ENCODE measurements at regions not wholly inside any gene's neighbourhood (a gene's known extent, or its start where the extent isn't known, plus 50 kb on each side); places are given as distances from the start of the nearest gene placed in this dataset.
"Not testable (repeated sequence)": the region's sequence is repeated elsewhere in the genome, so short reads cannot be mapped to it uniquely, and the experiment has no call there.

DNA sequence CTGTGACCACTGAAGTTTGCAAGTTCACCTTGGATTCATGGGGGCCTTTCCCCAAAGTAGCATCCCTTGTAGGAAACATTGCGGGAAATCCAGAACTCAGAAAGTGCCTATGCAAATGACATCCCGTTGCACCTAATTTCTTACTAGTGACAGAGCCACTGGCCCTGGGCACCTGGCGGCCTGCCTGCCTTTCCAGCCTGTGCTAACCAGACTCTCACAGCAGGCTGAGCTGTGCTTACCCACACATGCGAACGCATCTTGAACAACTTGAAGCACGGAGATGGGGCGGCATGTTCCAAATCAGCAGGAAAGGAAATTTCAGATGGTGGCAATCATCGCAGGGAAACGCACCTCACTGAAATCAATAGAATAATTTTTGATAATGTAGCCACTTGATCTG is 405.8 kb downstream of the TMEM182 start:
- in situ Hi-C loops (cut with HindIII; ENCODE audit: low sequenced_read_pairs) = no loop called here

DNA sequence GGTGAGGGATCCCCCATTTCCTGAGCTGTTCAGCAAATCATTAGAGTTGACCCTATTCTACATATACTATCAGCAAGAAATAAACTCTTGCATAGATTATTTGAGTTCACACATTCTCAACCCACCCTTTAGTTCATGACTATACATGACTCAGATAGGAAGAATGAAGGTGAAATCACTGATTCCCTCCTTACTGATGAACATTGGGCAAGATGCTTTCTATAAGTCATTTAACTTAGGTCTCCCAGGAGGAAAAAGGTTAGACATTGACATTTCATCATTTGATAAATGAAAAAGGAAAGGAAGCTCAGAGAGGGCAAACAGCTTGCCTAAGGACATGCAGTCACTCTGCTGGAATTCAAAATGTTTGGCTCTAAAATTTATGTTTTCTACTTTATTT is 408.0 kb downstream of the TMEM182 start:
- in situ Hi-C loops (cut with HindIII; ENCODE audit: low sequenced_read_pairs) = no loop called here

DNA sequence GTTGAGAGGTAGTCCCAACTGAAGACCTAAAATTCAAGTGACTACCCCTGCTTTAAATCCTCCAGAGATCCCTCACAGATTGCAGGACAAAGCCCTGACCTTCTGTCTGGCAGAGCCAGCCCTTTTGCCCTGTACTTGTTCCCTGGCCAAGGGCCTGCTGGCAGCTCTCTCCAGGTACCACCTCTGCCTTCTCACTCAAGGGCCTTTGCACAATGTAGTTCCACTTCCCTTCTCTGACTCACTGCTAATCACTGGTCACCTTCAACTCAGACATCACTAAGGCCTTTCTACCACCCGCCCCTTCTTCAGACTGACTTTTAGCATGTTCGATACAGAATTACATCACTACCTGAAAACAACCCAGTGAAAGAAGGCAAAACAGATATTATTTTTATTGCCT is 411.0 kb downstream of the TMEM182 start:
- in situ Hi-C loops (cut with HindIII; ENCODE audit: low sequenced_read_pairs) = no loop called here

- in situ Hi-C loops (cut with HindIII; ENCODE audit: low sequenced_read_pairs) = no loop called here
Observed at GRCh38 chr2:103174711-103175110, 412.9 kb downstream of the TMEM182 start.

DNA sequence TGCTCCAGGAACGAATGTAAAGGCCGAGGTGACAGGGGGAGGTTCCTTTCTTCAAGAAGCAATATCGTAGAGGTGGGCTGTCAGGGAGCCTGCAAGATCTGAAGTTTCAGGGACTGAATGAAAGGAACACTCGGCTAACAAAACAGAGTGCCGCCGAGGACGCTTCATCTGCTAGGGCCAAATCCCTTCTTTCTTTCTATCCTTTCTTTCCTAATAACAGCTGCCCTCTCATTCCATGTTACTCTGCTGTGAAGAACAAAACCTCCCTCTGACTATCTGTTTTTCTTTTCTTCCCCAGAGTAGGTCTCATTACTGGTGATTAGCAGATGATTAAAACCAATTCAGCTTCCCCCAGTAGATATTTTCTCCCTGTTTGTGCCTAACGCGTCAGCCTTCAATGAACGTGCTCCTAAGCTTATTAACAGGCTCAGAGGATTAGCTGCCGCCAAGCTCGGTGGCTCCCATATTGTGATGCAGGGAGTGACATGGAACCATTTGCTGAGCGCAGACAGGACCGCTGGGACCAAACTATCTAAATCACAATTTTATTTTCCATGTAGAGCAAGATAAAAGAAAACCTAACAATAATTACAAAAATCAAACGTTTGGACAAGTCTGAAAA is 414.6 kb downstream of the TMEM182 start:
- in situ Hi-C loops (cut with HindIII; ENCODE audit: low sequenced_read_pairs) = no loop called here

DNA sequence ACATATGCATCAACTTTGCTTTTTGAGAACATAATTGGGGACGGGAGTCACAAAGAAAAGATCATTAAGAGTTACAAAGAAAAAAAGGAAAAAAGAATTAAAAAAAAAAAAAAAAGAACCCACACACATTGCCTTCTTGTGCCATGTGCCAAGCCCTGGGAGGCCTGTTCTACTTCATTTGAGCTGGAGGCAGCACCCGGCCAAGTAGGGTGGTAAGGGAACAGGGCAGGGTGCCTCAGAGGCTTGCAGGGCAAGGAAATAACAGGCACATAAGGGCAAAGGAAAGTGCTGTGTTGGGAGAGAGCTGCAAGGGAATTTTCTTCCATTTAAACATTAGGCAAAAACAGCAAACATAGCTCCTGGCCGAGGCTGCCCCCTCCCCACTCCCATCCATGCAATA is 418.0 kb downstream of the TMEM182 start:
- in situ Hi-C loops (cut with HindIII; ENCODE audit: low sequenced_read_pairs) = no loop called here

GRCh38 chr2:103183061-103183460 is 421.2 kb downstream of the TMEM182 start:
- in situ Hi-C loops (cut with HindIII; ENCODE audit: low sequenced_read_pairs) = no loop called here

- in situ Hi-C loops (cut with HindIII; ENCODE audit: low sequenced_read_pairs) = no loop called here
Observed at GRCh38 chr2:103196802-103197201, 435.0 kb downstream of the TMEM182 start.

- in situ Hi-C loops (cut with HindIII; ENCODE audit: low sequenced_read_pairs) = not testable (repeated sequence)
Observed at GRCh38 chr2:103200774-103201173, 438.9 kb downstream of the TMEM182 start.

DNA sequence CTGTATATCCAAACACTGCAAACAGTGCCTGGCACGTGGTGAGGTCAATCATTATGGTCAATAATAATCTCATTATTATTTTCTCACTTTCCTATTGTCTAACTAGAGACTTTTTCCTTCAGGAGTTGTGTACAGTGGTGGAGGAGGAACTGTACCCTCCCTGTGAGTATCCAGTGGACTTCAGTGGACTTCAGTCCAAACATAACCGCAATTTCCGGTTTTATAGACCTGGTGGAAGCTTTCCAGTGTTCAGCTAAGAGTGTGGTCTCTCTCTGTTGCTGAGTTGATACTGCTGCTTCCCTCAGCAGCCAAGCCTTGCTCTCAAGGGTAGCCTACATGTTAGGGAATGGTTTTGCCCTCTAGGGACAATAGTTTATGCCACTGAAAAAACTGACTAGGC is 447.1 kb downstream of the TMEM182 start:
- in situ Hi-C loops (cut with HindIII; ENCODE audit: low sequenced_read_pairs) = no loop called here

GRCh38 chr2:103213028-103213542 is 451.3 kb downstream of the TMEM182 start:
- in situ Hi-C loops (cut with HindIII; ENCODE audit: low sequenced_read_pairs) = no loop called here

DNA sequence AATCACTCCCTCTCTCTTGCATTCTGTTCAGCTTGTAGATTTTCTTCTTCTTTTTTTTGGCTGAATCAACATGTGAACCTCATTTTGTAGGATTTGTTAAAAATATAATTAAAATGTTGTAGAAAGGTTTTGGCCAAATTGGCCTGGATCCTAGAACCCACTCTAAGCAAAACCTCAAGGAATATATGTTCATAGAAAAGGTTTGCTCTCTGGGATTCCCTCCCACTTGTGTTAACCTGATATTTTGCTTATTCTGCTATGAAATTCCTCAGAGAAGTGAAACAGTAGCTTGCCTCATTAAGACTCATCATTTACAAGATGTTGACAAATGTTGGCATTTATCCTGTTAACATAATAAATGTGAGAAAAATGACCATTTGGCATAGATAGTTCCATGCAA is 456.7 kb downstream of the TMEM182 start:
- in situ Hi-C loops (cut with HindIII; ENCODE audit: low sequenced_read_pairs) = no loop called here

DNA sequence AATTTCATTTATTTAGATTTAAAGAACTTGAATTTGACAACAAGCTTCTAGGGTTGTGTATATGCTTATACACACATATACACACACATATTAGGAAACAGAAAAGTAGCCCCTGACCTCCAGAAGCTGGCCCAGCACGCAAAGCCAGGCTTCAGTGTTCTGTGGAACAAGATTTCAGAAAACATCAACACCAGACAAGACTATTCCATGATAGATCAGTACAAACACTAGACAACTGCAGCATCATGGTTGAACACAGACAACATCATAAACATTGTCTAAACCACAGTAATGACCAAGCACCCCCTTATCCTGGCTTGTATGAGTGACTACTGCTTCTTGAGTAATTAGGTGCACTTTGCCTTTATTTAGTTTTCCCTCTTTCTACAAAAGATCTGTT is 457.6 kb downstream of the TMEM182 start:
- in situ Hi-C loops (cut with HindIII; ENCODE audit: low sequenced_read_pairs) = no loop called here

DNA sequence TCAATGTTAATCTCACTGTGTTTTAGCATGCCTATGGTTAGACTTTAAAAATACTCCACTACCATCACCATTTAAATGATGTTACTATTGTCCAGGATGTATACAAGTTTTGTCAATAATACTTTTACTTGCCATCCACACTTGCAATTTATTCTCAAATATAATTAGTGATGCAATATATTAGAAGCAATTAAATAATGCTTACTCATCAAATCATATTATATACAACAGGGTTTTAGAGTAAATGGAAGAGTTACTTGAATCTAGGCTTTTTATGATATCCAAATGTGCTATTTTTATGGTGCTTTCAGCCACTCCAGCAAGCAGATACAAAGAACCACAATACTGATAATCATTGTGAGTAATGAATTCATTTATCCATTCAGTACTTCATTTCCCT is 461.1 kb downstream of the TMEM182 start:
- in situ Hi-C loops (cut with HindIII; ENCODE audit: low sequenced_read_pairs) = no loop called here

GRCh38 chr2:103230796-103231195 is 469.0 kb downstream of the TMEM182 start:
- in situ Hi-C loops (cut with HindIII; ENCODE audit: low sequenced_read_pairs) = loop anchor here (5.0 kb wide), 1 partner anchor 47 kb away; no protein-coding TSS in a partner anchor

GRCh38 chr2:103232865-103233264 is 471.0 kb downstream of the TMEM182 start:
- in situ Hi-C loops (cut with HindIII; ENCODE audit: low sequenced_read_pairs) = loop anchor here (5.0 kb wide), 1 partner anchor 44 kb away; no protein-coding TSS in a partner anchor

DNA sequence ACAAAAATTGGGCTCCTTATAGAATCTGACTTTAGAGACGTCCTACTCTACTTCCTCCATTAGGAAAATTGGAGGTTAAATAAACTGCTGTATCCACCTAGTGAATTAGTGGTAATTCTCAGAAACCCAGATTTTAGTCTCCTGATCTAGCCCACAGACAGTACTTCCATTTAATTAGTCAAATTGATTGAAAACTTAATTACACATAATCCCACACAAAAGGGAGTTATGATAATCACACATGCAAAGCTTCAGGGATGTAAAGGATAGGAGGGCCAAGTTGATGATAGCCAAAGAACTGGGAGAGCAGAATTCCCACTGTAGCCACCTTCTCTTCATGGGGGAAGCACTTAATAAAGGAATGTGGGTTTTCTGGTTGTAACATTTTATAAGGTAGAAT is 471.9 kb downstream of the TMEM182 start:
- in situ Hi-C loops (cut with HindIII; ENCODE audit: low sequenced_read_pairs) = loop anchor here (5.0 kb wide), 1 partner anchor 44 kb away; no protein-coding TSS in a partner anchor

DNA sequence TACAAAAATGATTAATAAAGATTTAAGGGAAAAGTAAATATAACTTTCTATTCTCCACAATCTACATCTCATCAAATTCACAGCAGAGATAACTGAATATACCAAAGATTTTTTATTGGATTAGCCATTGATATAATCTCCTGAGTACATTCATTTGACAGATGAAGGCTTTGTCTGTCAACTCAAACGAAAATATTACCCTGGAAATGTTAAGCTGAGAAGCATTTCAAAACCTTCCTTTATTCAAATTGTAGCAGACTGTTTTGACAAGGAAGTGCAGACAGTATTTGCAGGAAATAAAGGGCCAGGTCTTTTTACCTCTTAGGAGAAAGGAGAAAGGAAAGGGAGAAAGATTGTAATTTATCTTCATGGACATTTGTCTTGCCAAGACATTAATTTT is 473.5 kb downstream of the TMEM182 start:
- in situ Hi-C loops (cut with HindIII; ENCODE audit: low sequenced_read_pairs) = no loop called here

GRCh38 chr2:103249462-103249861 is 487.6 kb downstream of the TMEM182 start:
- in situ Hi-C loops (cut with HindIII; ENCODE audit: low sequenced_read_pairs) = no loop called here

DNA sequence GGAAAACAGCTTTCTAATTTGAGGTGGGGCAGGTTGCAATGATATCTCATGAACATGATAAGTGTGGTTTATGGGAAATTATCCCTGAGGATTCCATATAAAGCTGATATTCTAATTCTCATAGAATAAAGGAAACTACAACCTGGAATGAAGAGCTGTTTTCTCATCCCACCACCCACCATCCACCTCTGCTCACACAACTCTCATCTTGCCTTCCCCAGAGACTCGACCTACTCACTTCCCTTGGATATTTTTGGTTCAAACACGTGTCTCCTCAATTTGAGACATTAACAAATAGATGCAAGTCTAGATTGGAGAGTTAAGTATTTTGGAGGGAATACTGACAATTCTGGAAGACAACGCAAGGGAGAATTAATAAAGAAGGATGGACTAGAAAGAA is 490.9 kb downstream of the TMEM182 start:
- in situ Hi-C loops (cut with HindIII; ENCODE audit: low sequenced_read_pairs) = no loop called here

- in situ Hi-C loops (cut with HindIII; ENCODE audit: low sequenced_read_pairs) = no loop called here
Observed at GRCh38 chr2:103254611-103255010, 492.8 kb downstream of the TMEM182 start.

GRCh38 chr2:103264058-103264768 is 502.4 kb downstream of the TMEM182 start:
- in situ Hi-C loops (cut with HindIII; ENCODE audit: low sequenced_read_pairs) = no loop called here
